Neural crest cell (in vitro differentiated cells): ENCODE measurements at regions not wholly inside any gene's neighbourhood (a gene's known extent, or its start where the extent isn't known, plus 50 kb on each side); places are given as distances from the start of the nearest gene placed in this dataset.

Experiments used
- DNase-seq: peaks from one replicate; pipeline ENCODE4 v3.0.0; 2021; ENCODE audit warnings: low read depth, mixed read lengths, low spot score
- H3K27ac Mint-ChIP-seq: one replicate; pipeline ENCODE4 v1.8.0; 2021; ENCODE audit warnings: mild to moderate bottlenecking, mixed read lengths; ENCODE audit not compliant: unreplicated experiment
- H3K27me3 Mint-ChIP-seq: 2 replicates; pipeline ENCODE4 v1.8.0; 2021; ENCODE audit warnings: low read depth, mild to moderate bottlenecking, mixed read lengths
- H3K36me3 Mint-ChIP-seq: 2 replicates; pipeline ENCODE4 v1.8.0; 2021; ENCODE audit warnings: low read depth, mild to moderate bottlenecking, mixed read lengths
- H3K4me1 Mint-ChIP-seq: 2 replicates; pipeline ENCODE4 v1.8.0; 2021; ENCODE audit warnings: mixed read lengths
- H3K4me3 Mint-ChIP-seq: one replicate; pipeline ENCODE4 v1.8.0; 2021; ENCODE audit warnings: mild to moderate bottlenecking, mixed read lengths
- H3K9me3 Mint-ChIP-seq: 2 replicates; pipeline ENCODE4 v1.8.0; 2021; ENCODE audit warnings: mixed read lengths
- CTCF ChIP-seq: fragments of 200-600 bp; sonication (generic); conservative IDR thresholded peaks from 2 replicates; pipeline ENCODE4 v1.5.0; 2021; ENCODE audit warnings: antibody characterized with exemption, mild to moderate bottlenecking

- peaks cover 12% of the 10 kb centered on the region for H3K4me1 Mint-ChIP-seq
- no peak overlapping the region for H3K27ac Mint-ChIP-seq
- H3K36me3 Mint-ChIP-seq: peaks cover 3% of the 10 kb centered on the region
These were observed 401.9 kb upstream of the IGFBP3 start for GRCh38 chr7:46322937-46323336.

GRCh38 chr7:46321556-46322205 lies 400.6 kb upstream of the IGFBP3 start:
- no peak for DNase-seq
- no peak for TF ChIP-seq CTCF
- no peaks in the 10 kb centered on the region for H3K27me3 Mint-ChIP-seq
- H3K36me3 Mint-ChIP-seq: peaks cover 3% of the 10 kb centered on the region
- H3K4me1 Mint-ChIP-seq: peaks cover 12% of the 10 kb centered on the region
- no peak overlapping the region for H3K27ac Mint-ChIP-seq
- peaks cover 5% of the 10 kb centered on the region for H3K9me3 Mint-ChIP-seq
- H3K4me3 Mint-ChIP-seq: no peak overlapping the region

More at GRCh38 chr7:46322937-46323336, 401.9 kb upstream of the IGFBP3 start:
- no peak for TF ChIP-seq CTCF
- Mint-ChIP-seq H3K27me3 (no peaks in the 10 kb centered on the region), H3K4me3 (no peak overlapping the region), H3K9me3 (peaks cover 5% of the 10 kb centered on the region)
- DNase-seq: no peak

- Mint-ChIP-seq H3K27me3 (no peaks in the 10 kb centered on the region), H3K9me3 (peaks cover 5% of the 10 kb centered on the region), H3K4me3 (no peak overlapping the region), H3K4me1 (peaks cover 12% of the 10 kb centered on the region), H3K27ac (no peak overlapping the region), H3K36me3 (peaks cover 3% of the 10 kb centered on the region)
- no peak for DNase-seq
- no peak for TF ChIP-seq CTCF
These were observed 399.9 kb upstream of the IGFBP3 start for GRCh38 chr7:46320956-46321355.

DNA sequence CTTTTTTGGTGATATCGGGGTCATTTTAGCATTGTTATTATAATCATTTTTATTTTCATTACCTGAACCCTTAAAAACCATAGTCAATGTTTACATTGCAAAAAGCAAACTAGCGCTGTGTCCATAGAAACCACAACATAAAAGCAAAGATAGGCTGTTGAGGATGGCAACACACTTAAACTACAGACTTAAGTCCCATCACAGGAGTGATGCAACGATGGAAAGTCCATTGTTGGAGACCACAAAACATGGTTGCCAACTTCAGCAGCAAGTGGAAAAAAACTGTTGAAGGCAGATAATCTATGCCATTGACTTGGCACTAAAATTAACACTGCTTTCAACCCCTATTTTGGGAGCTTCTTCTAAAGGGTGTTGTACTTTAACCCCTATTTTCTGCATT lies 398.8 kb upstream of the IGFBP3 start:
- H3K27me3 Mint-ChIP-seq: no peaks in the 10 kb centered on the region
- no peak overlapping the region for H3K4me3 Mint-ChIP-seq
- no peak for TF ChIP-seq CTCF

GRCh38 chr7:46318276-46318675 lies 397.2 kb upstream of the IGFBP3 start:
- Mint-ChIP-seq H3K27me3 (no peaks in the 10 kb centered on the region), H3K27ac (no peak overlapping the region), H3K4me1 (peaks cover 12% of the 10 kb centered on the region), H3K36me3 (no peaks in the 10 kb centered on the region), H3K9me3 (peaks cover 2% of the 10 kb centered on the region), H3K4me3 (no peak overlapping the region)
- no peak for TF ChIP-seq CTCF
- DNase-seq: no peak

More for the DNA sequence above, 398.8 kb upstream of the IGFBP3 start:
- Mint-ChIP-seq H3K9me3 (no peaks in the 10 kb centered on the region), H3K27ac (no peak overlapping the region), H3K36me3 (no peaks in the 10 kb centered on the region), H3K4me1 (peaks cover 12% of the 10 kb centered on the region)
- DNase-seq: no peak
